Astrocyte (in vitro differentiated cells and primary cell): ENCODE measurements at regions not wholly inside any gene's neighbourhood (a gene's known extent, or its start where the extent isn't known, plus 50 kb on each side); places are given as distances from the start of the nearest gene placed in this dataset.
"Not testable (repeated sequence)": the region's sequence is repeated elsewhere in the genome, so short reads cannot be mapped to it uniquely, and the experiment has no call there.

Experiments
- DNase-seq: peaks from one replicate; pipeline ENCODE4 v3.0.0-alpha.2; 2010; ENCODE audit warnings: low read depth
- FAIRE-seq: peaks from 2 replicates; lab custom pipeline; 2011; peaks lifted over from hg19 to GRCh38; lab: Jason Lieb, UNC
- H2AFZ ChIP-seq: 2 replicates; pipeline ENCODE4 v1.6.0; 2012; ENCODE audit warnings: low read depth, low read length, inconsistent platforms
- H3K27ac ChIP-seq: 2 replicates; pipeline ENCODE4 v1.5.1; 2011; ENCODE audit warnings: low read depth, low read length, inconsistent platforms
- H3K27me3 ChIP-seq: 2 replicates; pipeline ENCODE4 v1.6.0; 2011; ENCODE audit warnings: low read length, inconsistent platforms; ENCODE audit not compliant: insufficient read depth
- H3K36me3 ChIP-seq: 2 replicates; pipeline ENCODE4 v1.5.1; 2011; ENCODE audit warnings: low read length, inconsistent platforms; ENCODE audit not compliant: insufficient read depth
- H3K4me1 ChIP-seq: 2 replicates; pipeline ENCODE4 v1.5.1; 2011; ENCODE audit warnings: low read length, inconsistent platforms; ENCODE audit not compliant: insufficient read depth
- H3K4me2 ChIP-seq: 2 replicates; pipeline ENCODE4 v1.6.0; 2012; ENCODE audit warnings: low read length, inconsistent platforms
- H3K4me3 ChIP-seq: 2 replicates; pipeline ENCODE4 v1.5.1; 2011; ENCODE audit warnings: low read depth, mild to moderate bottlenecking, low read length, inconsistent platforms; ENCODE audit not compliant: insufficient read depth
- H3K79me2 ChIP-seq: 2 replicates; pipeline ENCODE4 v1.6.0; 2012; ENCODE audit warnings: mild to moderate bottlenecking, low read length, inconsistent platforms; ENCODE audit not compliant: insufficient read depth
- H3K9ac ChIP-seq: 2 replicates; pipeline ENCODE4 v1.6.0; 2012; ENCODE audit warnings: mild to moderate bottlenecking, low read length, inconsistent platforms
- H3K9me3 ChIP-seq: 2 replicates; pipeline ENCODE4 v1.5.1; 2012; ENCODE audit warnings: low read depth, mild to moderate bottlenecking, low read length, inconsistent platforms; ENCODE audit not compliant: insufficient read depth
- H4K20me1 ChIP-seq: 2 replicates; pipeline ENCODE4 v1.6.0; 2012; ENCODE audit warnings: low read length, inconsistent platforms; ENCODE audit not compliant: insufficient read depth
- H3K27ac Mint-ChIP-seq: one replicate; pipeline ENCODE4 v1.8.0; 2021; ENCODE audit warnings: mild to moderate bottlenecking, mixed read lengths; ENCODE audit not compliant: unreplicated experiment
- H3K27me3 Mint-ChIP-seq: one replicate; pipeline ENCODE4 v1.8.0; 2021; ENCODE audit warnings: low read depth, mixed read lengths; ENCODE audit not compliant: unreplicated experiment
- H3K36me3 Mint-ChIP-seq: one replicate; pipeline ENCODE4 v1.8.0; 2021; ENCODE audit warnings: low read depth, mixed read lengths; ENCODE audit not compliant: unreplicated experiment
- H3K4me1 Mint-ChIP-seq: one replicate; pipeline ENCODE4 v1.8.0; 2021; ENCODE audit warnings: low read depth, mixed read lengths; ENCODE audit not compliant: unreplicated experiment
- H3K4me3 Mint-ChIP-seq: one replicate; pipeline ENCODE4 v1.8.0; 2021; ENCODE audit warnings: mild to moderate bottlenecking, moderate library complexity, mixed read lengths; ENCODE audit not compliant: unreplicated experiment
- H3K9me3 Mint-ChIP-seq: one replicate; pipeline ENCODE4 v1.8.0; 2021; ENCODE audit warnings: mild to moderate bottlenecking, mixed read lengths; ENCODE audit not compliant: unreplicated experiment
- CTCF ChIP-seq: IDR thresholded peaks from 2 replicates; pipeline ENCODE4 v1.5.1; 2011; ENCODE audit warnings: low read depth, mild to moderate bottlenecking, inconsistent platforms, low read length, moderate library complexity; ENCODE audit not compliant: insufficient read depth
- EZH2 ChIP-seq: IDR thresholded peaks from 2 replicates; pipeline ENCODE4 v1.6.1; 2012; ENCODE audit warnings: mild to moderate bottlenecking, low read length, inconsistent platforms; ENCODE audit not compliant: insufficient read depth

- H3K27ac Mint-ChIP-seq, result no peak overlapping the region
- DNase-seq, result no peak
- H3K36me3 Mint-ChIP-seq, result no peaks in the 10 kb centered on the region
- peaks cover 2% of the 10 kb centered on the region for H3K4me1 Mint-ChIP-seq
- TF ChIP-seq EZH2, result no peak
- TF ChIP-seq CTCF, result no peak
- no peaks in the 10 kb centered on the region for H3K4me1 ChIP-seq
- no peak overlapping the region for H3K9ac ChIP-seq
- H3K4me3 Mint-ChIP-seq, result no peak overlapping the region
- H3K4me3 ChIP-seq, result no peak overlapping the region
- FAIRE-seq, result no peak
- H3K79me2 ChIP-seq, result no peaks in the 10 kb centered on the region
- H3K9me3 Mint-ChIP-seq, result no peaks in the 10 kb centered on the region
- no peak overlapping the region for H2AFZ ChIP-seq
- H3K27me3 Mint-ChIP-seq, result no peaks in the 10 kb centered on the region
- no peak overlapping the region for H3K27ac ChIP-seq
- H3K4me2 ChIP-seq, result no peak overlapping the region
- no peaks in the 10 kb centered on the region for H3K27me3 ChIP-seq
- H3K36me3 ChIP-seq, result no peaks in the 10 kb centered on the region
- H4K20me1 ChIP-seq, result no peaks in the 10 kb centered on the region
- no peaks in the 10 kb centered on the region for H3K9me3 ChIP-seq
Observed at GRCh38 chr3:180421721-180422120, 180.2 kb upstream of the TTC14 start.

DNA sequence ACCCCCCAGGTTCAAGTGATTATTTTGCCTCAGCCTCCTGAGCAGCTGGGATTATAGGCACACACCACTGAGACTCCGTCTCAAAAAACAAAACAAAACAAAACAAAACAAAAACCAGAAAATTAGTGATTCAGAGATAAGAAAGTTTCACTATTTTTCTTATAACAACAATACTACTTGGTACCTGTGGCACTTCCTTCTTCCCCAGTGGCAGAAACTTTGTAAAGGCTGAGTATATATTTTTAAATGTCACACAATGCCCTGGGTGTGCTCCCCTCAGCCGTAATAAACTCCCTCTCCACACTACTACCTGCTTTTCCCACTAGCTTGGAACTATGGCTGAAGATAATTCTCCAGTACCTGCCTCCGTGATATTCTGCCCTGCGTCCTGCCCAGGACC lies 177.7 kb upstream of the TTC14 start:
- H3K27me3 Mint-ChIP-seq, H3K9me3 Mint-ChIP-seq, FAIRE-seq: not testable (repeated sequence)

DNA sequence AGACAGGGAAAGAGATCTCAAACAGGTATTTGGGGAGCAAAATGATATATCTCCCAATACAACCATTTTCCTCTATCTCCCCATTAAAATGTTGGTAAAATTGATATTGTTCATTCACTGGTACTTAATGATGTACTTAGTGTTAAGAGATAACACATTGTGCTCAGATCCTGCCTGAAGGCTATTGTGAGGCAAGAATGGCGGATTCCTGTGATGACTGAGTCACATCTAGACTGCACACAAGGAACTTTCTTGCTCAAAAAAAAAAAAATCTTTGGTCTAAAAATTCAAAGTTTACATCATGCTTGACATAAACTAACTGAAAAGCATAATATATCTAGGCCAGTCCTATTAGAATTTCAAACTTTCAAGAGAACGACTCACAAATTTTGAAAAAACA lies 171.1 kb upstream of the TTC14 start:
- Histone ChIP-seq H3K9ac (no peak overlapping the region), H3K4me2 (no peak overlapping the region), H3K9me3 (no peaks in the 10 kb centered on the region), H3K4me3 (no peak overlapping the region), H3K79me2 (no peaks in the 10 kb centered on the region), H3K27me3 (no peaks in the 10 kb centered on the region), H3K27ac (no peak overlapping the region), H3K36me3 (no peaks in the 10 kb centered on the region), H2AFZ (no peak overlapping the region), H3K4me1 (no peaks in the 10 kb centered on the region), H4K20me1 (no peaks in the 10 kb centered on the region)
- H3K36me3 Mint-ChIP-seq, result no peaks in the 10 kb centered on the region
- no peaks in the 10 kb centered on the region for H3K9me3 Mint-ChIP-seq
- H3K27ac Mint-ChIP-seq, result no peak overlapping the region
- no peak for FAIRE-seq
- H3K27me3 Mint-ChIP-seq, result no peaks in the 10 kb centered on the region
- no peak for DNase-seq
- H3K4me1 Mint-ChIP-seq, result peaks cover 3% of the 10 kb centered on the region
- TF ChIP-seq CTCF (no peak), EZH2 (no peak)
- H3K4me3 Mint-ChIP-seq, result no peak overlapping the region

More for the DNA sequence above, 177.7 kb upstream of the TTC14 start:
- not testable (repeated sequence) for H3K27ac Mint-ChIP-seq, H3K36me3 Mint-ChIP-seq, H3K4me3 ChIP-seq, H3K9me3 ChIP-seq, H4K20me1 ChIP-seq, H3K9ac ChIP-seq, H3K36me3 ChIP-seq, H2AFZ ChIP-seq, H3K4me2 ChIP-seq, H3K27me3 ChIP-seq, H3K4me3 Mint-ChIP-seq, H3K4me1 ChIP-seq, H3K79me2 ChIP-seq, H3K27ac ChIP-seq, H3K4me1 Mint-ChIP-seq, DNase-seq
